Fibroblast of mammary gland (primary cell): ENCODE measurements at regions not wholly inside any gene's neighbourhood (a gene's known extent, or its start where the extent isn't known, plus 50 kb on each side); places are given as distances from the start of the nearest gene placed in this dataset.

Source experiments
- DNase-seq: peaks from one replicate; pipeline ENCODE4 v3.0.0-alpha.2; 2010; ENCODE audit warnings: low read depth
- H3K4me3 ChIP-seq: 2 replicates; pipeline ENCODE4 v1.5.1; 2011; ENCODE audit warnings: low read depth, mild to moderate bottlenecking, low read length, moderate library complexity; ENCODE audit not compliant: control insufficient read depth
- CTCF ChIP-seq: conservative IDR thresholded peaks from 2 replicates; pipeline ENCODE4 v1.5.1; 2011; ENCODE audit warnings: low read depth, low read length, inconsistent platforms; ENCODE audit not compliant: control insufficient read depth, insufficient read depth

- H3K4me3 ChIP-seq: no peak overlapping the region
- no peak for DNase-seq
- TF ChIP-seq CTCF: no peak
Measured at GRCh38 chr10:4250587-4250887, 465.5 kb upstream of the KLF6 start.

- H3K4me3 ChIP-seq: no peak overlapping the region
- no peak for TF ChIP-seq CTCF
- DNase-seq: peak; percentile 52
Measured at GRCh38 chr10:4249841-4250586, 465.0 kb upstream of the KLF6 start.

GRCh38 chr10:4247379-4247778 is 462.4 kb upstream of the KLF6 start:
- no peak for DNase-seq
- peak overlapping the region; percentile 37 for H3K4me3 ChIP-seq
- TF ChIP-seq CTCF: no peak

GRCh38 chr10:4246881-4247358 is 461.9 kb upstream of the KLF6 start:
- TF ChIP-seq CTCF: no peak
- DNase-seq: peak; percentile 99
- peak overlapping the region; percentile 37 for H3K4me3 ChIP-seq

GRCh38 chr10:4243651-4244050 is 458.6 kb upstream of the KLF6 start:
- peak overlapping the region; percentile 58 for H3K4me3 ChIP-seq
- TF ChIP-seq CTCF: no peak
- DNase-seq: peak; percentile 100

- no peak for DNase-seq
- peak overlapping the region; percentile 58 for H3K4me3 ChIP-seq
- TF ChIP-seq CTCF: no peak
Measured at GRCh38 chr10:4243169-4243568, 458.2 kb upstream of the KLF6 start.
